HEK293 (cell line): ENCODE measurements at regions not wholly inside any gene's neighbourhood (a gene's known extent, or its start where the extent isn't known, plus 50 kb on each side); places are given as distances from the start of the nearest gene placed in this dataset.
A peak's percentile ranks its signal among the peaks of the same experiment; 100 is the strongest.

ENCODE experiments used
- BCL11A ChIP-seq: fragments of 450-650 bp; formaldehyde crosslinking; IDR thresholded peaks from 2 replicates; pipeline ENCODE4 v1.5.1; 2016; ENCODE audit warnings: low read depth, missing biosample characterization, missing genetic modification characterization
- ELK4 ChIP-seq: IDR thresholded peaks from 2 replicates; pipeline ENCODE4 v1.6.1; 2011; ENCODE audit warnings: mild to moderate bottlenecking, low read depth, low read length, borderline replicate concordance
- GLIS1 ChIP-seq: fragments of 450-650 bp; formaldehyde crosslinking; IDR thresholded peaks from 2 replicates; pipeline ENCODE4 v1.5.1; 2016; ENCODE audit warnings: missing biosample characterization, missing genetic modification characterization
- IKZF3 ChIP-seq: fragments of 450-650 bp; IDR thresholded peaks from 2 replicates; pipeline ENCODE4 v1.5.0; 2018; ENCODE audit warnings: missing biosample characterization, mild to moderate bottlenecking, missing genetic modification characterization, moderate library complexity
- KLF16 ChIP-seq: fragments of 450-650 bp; formaldehyde crosslinking; IDR thresholded peaks from 2 replicates; pipeline ENCODE4 v1.5.1; 2017; ENCODE audit warnings: missing biosample characterization, missing genetic modification characterization
- PBX3 ChIP-seq: sonication (generic); formaldehyde crosslinking; IDR thresholded peaks from 2 replicates; pipeline ENCODE4 v1.8.1; 2022; ENCODE audit warnings: mild to moderate bottlenecking, moderate library complexity, missing genetic modification reagents
- PRDM1 ChIP-seq: fragments of 450-650 bp; formaldehyde crosslinking; IDR thresholded peaks from 2 replicates; pipeline ENCODE4; 2016; ENCODE audit warnings: missing biosample characterization, missing genetic modification characterization
- PRDM10 ChIP-seq: fragments of 450-650 bp; formaldehyde crosslinking; IDR thresholded peaks from 2 replicates; pipeline ENCODE4 v1.5.1; 2016; ENCODE audit warnings: missing biosample characterization, missing genetic modification characterization
- SCRT1 ChIP-seq: fragments of 450-650 bp; formaldehyde crosslinking; IDR thresholded peaks from 2 replicates; pipeline ENCODE4 v1.5.1; 2016; ENCODE audit warnings: missing biosample characterization, missing genetic modification characterization, borderline replicate concordance
- YY2 ChIP-seq: fragments of 450-650 bp; formaldehyde crosslinking; IDR thresholded peaks from 2 replicates; pipeline ENCODE4 v1.5.1; 2016; ENCODE audit warnings: missing biosample characterization, missing genetic modification characterization
- ZBTB10 ChIP-seq: fragments of 450-650 bp; formaldehyde crosslinking; IDR thresholded peaks from 2 replicates; pipeline ENCODE4 v1.5.1; 2016; ENCODE audit warnings: missing biosample characterization, missing genetic modification characterization
- ZBTB21 ChIP-seq: fragments of 450-650 bp; formaldehyde crosslinking; IDR thresholded peaks from 2 replicates; pipeline ENCODE4 v1.5.1; 2017; ENCODE audit warnings: missing biosample characterization, missing genetic modification characterization
- ZBTB44 ChIP-seq: fragments of 450-650 bp; IDR thresholded peaks from 2 replicates; pipeline ENCODE4 v1.5.1; 2018; ENCODE audit warnings: missing biosample characterization, mild to moderate bottlenecking, missing genetic modification characterization
- ZNF248 ChIP-seq: fragments of 450-650 bp; formaldehyde crosslinking; IDR thresholded peaks from 2 replicates; pipeline ENCODE4 v1.5.1; 2017; ENCODE audit warnings: missing biosample characterization, missing genetic modification characterization
- ZNF350 ChIP-seq: fragments of 450-650 bp; formaldehyde crosslinking; IDR thresholded peaks from 2 replicates; pipeline ENCODE4 v1.5.0; 2017; ENCODE audit warnings: missing biosample characterization, mild to moderate bottlenecking, missing genetic modification characterization
- ZNF394 ChIP-seq: fragments of 450-650 bp; formaldehyde crosslinking; IDR thresholded peaks from 2 replicates; pipeline ENCODE4 v1.5.1; 2016; ENCODE audit warnings: missing biosample characterization, missing genetic modification characterization, mild to moderate bottlenecking, moderate library complexity, borderline replicate concordance
- ZNF558 ChIP-seq: fragments of 450-650 bp; formaldehyde crosslinking; IDR thresholded peaks from 2 replicates; pipeline ENCODE4 v1.5.1; 2016; ENCODE audit warnings: missing biosample characterization, missing genetic modification characterization
- ZNF560 ChIP-seq: fragments of 450-650 bp; formaldehyde crosslinking; IDR thresholded peaks from 2 replicates; pipeline ENCODE4 v1.5.1; 2017; ENCODE audit warnings: missing biosample characterization, missing genetic modification characterization, borderline replicate concordance
- ZNF600 ChIP-seq: fragments of 450-650 bp; formaldehyde crosslinking; IDR thresholded peaks from 2 replicates; pipeline ENCODE4 v1.5.1; 2016; ENCODE audit warnings: missing biosample characterization, missing genetic modification characterization
- ZNF707 ChIP-seq: fragments of 450-650 bp; formaldehyde crosslinking; IDR thresholded peaks from 2 replicates; pipeline ENCODE4 v1.5.1; 2016; ENCODE audit warnings: missing biosample characterization, missing genetic modification characterization
- ZNF785 ChIP-seq: fragments of 450-650 bp; formaldehyde crosslinking; IDR thresholded peaks from 2 replicates; pipeline ENCODE4 v1.5.1; 2016; ENCODE audit warnings: missing biosample characterization, missing genetic modification characterization
- ZNF791 ChIP-seq: fragments of 450-650 bp; formaldehyde crosslinking; IDR thresholded peaks from 2 replicates; pipeline ENCODE4 v1.5.1; 2016; ENCODE audit warnings: missing biosample characterization, missing genetic modification characterization
- ZNF792 ChIP-seq: fragments of 450-650 bp; formaldehyde crosslinking; IDR thresholded peaks from 2 replicates; pipeline ENCODE4 v1.5.1; 2016; ENCODE audit warnings: missing biosample characterization, missing genetic modification characterization
- ZNF843 ChIP-seq: fragments of 450-650 bp; formaldehyde crosslinking; IDR thresholded peaks from 2 replicates; pipeline ENCODE4 v1.5.1; 2016; ENCODE audit warnings: missing biosample characterization, missing genetic modification characterization
- ZSCAN16 ChIP-seq: fragments of 450-650 bp; formaldehyde crosslinking; IDR thresholded peaks from 2 replicates; pipeline ENCODE4 v1.5.1; 2016; ENCODE audit warnings: missing biosample characterization, missing genetic modification characterization
- ZSCAN30 ChIP-seq: fragments of 450-650 bp; IDR thresholded peaks from 2 replicates; pipeline ENCODE4 v1.5.1; 2018; ENCODE audit warnings: missing biosample characterization, mild to moderate bottlenecking, missing genetic modification characterization, moderate library complexity
- ZSCAN5A ChIP-seq: fragments of 450-650 bp; formaldehyde crosslinking; IDR thresholded peaks from 2 replicates; pipeline ENCODE4 v1.5.1; 2016; ENCODE audit warnings: missing biosample characterization, missing genetic modification characterization

GRCh38 chr6:27541212-27541932, 68.5 kb upstream of the ZNF184 start (continued):
- TF ChIP-seq ZNF394 (no peak), ZNF600 (peak; percentile 43; the same call in 1 of the 2 replicates), ZNF558 (tag by site-specific recombination) (no peak), YY2 (tag by site-specific recombination) (no peak), ZBTB21 (tag by site-specific recombination) (no peak), ZSCAN30 (tag by site-specific recombination) (peak; percentile 54; the same call in 1 of the 2 replicates), ZNF707 (no peak), PBX3 (CRISPR knock-in tag) (no peak), ZSCAN5A (tag by site-specific recombination) (no peak), ZNF792 (tag by site-specific recombination) (0 out of 2 replicates have a peak, but pooled peaks have one; percentile 41), ZBTB10 (tag by site-specific recombination) (no peak), ZNF560 (tag by site-specific recombination) (no peak), PRDM10 (tag by site-specific recombination) (no peak; the same call in 1 of the 2 replicates), SCRT1 (tag by site-specific recombination) (no peak), ZBTB44 (tag by site-specific recombination) (no peak), ZNF350 (tag by site-specific recombination) (no peak), PRDM1 (tag by site-specific recombination) (peak; percentile 78), ZSCAN16 (tag by site-specific recombination) (no peak), GLIS1 (no peak), ELK4 (no peak), IKZF3 (tag by site-specific recombination) (peak; percentile 64; the same call in 1 of the 2 replicates), ZNF785 (tag by site-specific recombination) (no peak), KLF16 (tag by site-specific recombination) (no peak), ZNF843 (tag by site-specific recombination) (no peak), ZNF791 (tag by site-specific recombination) (no peak), BCL11A (tag by site-specific recombination) (no peak), ZNF248 (tag by site-specific recombination) (no peak)
